Gastroesophageal sphincter (tissue), 3 donors: ENCODE measurements at regions not wholly inside any gene's neighbourhood (a gene's known extent, or its start where the extent isn't known, plus 50 kb on each side); places are given as distances from the start of the nearest gene placed in this dataset.

Experiments used
- CTCF ChIP-seq, 4 experiments: fragments of 200-600 bp in 2 of 4; fragments of 450-650 bp in 2 of 4; sonication (generic) in 1 of 4; IDR thresholded peaks; one replicate each; pipeline ENCODE4 v1.5.1; 2017 to 2019; ENCODE audit warnings: antibody characterized with exemption in 4 of 4, mild to moderate bottlenecking in 2 of 4, moderate library complexity in 2 of 4
- EP300 ChIP-seq: sonication (generic); formaldehyde crosslinking; IDR thresholded peaks from one replicate; pipeline ENCODE4 v1.6.1; 2017; ENCODE audit warnings: antibody characterized with exemption, mild to moderate bottlenecking
- POLR2A ChIP-seq, 2 donors: fragments of 450-650 bp; IDR thresholded peaks; one replicate each; pipeline ENCODE4 v1.6.1; 2017; ENCODE audit warnings: antibody characterized with exemption in 2 of 2, mild to moderate bottlenecking in 2 of 2, moderate library complexity in 1 of 2
- POLR2AphosphoS5 ChIP-seq: sonication (generic); formaldehyde crosslinking; IDR thresholded peaks from one replicate; pipeline ENCODE4 v1.6.1; 2017; ENCODE audit warnings: antibody characterized with exemption

GRCh38 chr5:168059131-168059530 lies 232.3 kb upstream of the WWC1 start:
- TF ChIP-seq POLR2A (IDR thresholded peaks at IDR 0.05): no peak
- TF ChIP-seq CTCF (IDR thresholded peaks at IDR 0.05): no peak
- no peak for TF ChIP-seq EP300
- no peak for TF ChIP-seq POLR2AphosphoS5
